ENCODE measurements at regions not wholly inside any gene's neighbourhood (a gene's known extent, or its start where the extent isn't known, plus 50 kb on each side); places are given as distances from the start of the nearest gene placed in this dataset.

GRCh38 chr3:178270838-178271237 lies 265.4 kb upstream of the KCNMB2 start (continued):
- TF ChIP-seq TBP (IDR thresholded peaks at IDR 0.05; ENCODE audit: low read depth, low read length) = no peak
